ENCODE measurements at regions not wholly inside any gene's neighbourhood (a gene's known extent, or its start where the extent isn't known, plus 50 kb on each side); places are given as distances from the start of the nearest gene placed in this dataset.
"Not testable (repeated sequence)": the region's sequence is repeated elsewhere in the genome, so short reads cannot be mapped to it uniquely, and the experiment has no call there.

GRCh38 chr4:13977746-13978145, 350.2 kb upstream of the BOD1L1 start:
- no peak for DNase-seq (ENCODE audit: low read depth in 4 of 4, low spot score in 2 of 4)

DNA sequence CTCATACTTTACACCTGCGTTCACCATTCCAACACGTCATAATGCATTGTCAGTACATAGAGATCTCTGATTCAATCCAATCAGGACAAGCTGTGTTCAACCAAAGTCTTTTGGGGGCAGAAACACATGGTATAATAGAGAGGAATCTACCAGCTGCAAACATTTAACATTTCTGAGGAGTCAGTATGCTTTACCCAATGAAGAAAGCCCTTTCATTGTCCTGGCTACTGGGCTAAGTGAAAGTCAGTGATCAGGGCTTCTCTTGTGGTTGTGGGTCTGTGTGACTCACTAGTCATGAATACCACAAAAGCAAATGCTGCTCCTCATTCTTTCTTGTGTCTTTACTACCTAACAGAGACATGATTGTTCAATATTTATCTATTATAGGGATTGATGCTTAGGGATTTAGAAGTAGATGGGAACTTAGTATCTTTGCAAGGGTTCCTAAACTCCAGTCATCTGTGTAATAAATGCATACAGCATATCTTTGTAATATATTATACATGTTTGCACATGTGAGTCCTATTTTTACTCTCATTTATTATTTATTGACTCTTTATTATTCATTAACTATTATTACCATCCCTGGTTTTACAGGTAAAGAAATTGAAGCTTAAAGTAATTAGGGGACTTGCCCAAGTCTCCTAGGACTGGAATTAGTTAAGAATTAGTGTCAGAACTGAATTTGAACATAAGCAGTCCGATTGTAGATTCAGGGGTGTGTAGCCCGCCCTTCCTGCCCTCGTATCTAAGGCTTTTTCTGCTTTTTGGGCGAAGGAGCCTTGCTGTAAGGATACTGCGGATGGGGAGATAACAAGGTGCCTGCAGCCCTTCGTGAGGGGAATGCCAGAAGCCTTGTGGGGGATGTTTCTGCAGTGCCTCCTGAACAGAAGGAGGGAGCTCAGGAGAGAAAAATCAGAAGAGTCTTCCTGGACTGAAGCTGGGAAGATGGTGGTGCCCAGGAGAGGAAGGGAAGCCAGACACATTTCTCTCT, 353.1 kb upstream of the BOD1L1 start:
- no peak for DNase-seq (ENCODE audit: low read depth in 4 of 4, low spot score in 2 of 4)

- no peak for DNase-seq (ENCODE audit: low read depth in 4 of 4, low spot score in 2 of 4)
These were observed 354.0 kb upstream of the BOD1L1 start for GRCh38 chr4:13981499-13981898.

DNA sequence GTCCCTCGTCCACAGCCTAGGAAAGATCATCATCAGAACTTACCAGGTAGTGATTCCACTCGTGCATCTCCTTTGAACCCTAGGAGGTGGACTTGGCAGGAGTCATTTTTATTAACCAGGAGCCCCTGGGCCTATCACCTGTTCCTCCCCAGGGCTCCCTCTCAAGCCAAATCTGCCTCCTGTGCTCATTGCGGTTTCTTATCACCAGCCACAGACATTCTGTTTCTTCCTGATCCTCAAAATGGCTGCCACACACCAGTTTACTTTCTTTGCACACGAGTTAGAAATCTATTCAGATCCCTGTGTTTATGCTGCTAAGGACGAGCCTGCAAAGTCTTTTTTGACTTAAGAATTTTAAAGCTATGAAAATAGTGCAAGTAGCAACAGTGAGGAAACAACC, 354.5 kb upstream of the BOD1L1 start:
- DNase-seq (ENCODE audit: low read depth in 4 of 4, low spot score in 2 of 4): no peak

GRCh38 chr4:13983189-13983790, 355.8 kb upstream of the BOD1L1 start:
- DNase-seq (ENCODE audit: low read depth in 4 of 4, low spot score in 2 of 4): no peak

DNA sequence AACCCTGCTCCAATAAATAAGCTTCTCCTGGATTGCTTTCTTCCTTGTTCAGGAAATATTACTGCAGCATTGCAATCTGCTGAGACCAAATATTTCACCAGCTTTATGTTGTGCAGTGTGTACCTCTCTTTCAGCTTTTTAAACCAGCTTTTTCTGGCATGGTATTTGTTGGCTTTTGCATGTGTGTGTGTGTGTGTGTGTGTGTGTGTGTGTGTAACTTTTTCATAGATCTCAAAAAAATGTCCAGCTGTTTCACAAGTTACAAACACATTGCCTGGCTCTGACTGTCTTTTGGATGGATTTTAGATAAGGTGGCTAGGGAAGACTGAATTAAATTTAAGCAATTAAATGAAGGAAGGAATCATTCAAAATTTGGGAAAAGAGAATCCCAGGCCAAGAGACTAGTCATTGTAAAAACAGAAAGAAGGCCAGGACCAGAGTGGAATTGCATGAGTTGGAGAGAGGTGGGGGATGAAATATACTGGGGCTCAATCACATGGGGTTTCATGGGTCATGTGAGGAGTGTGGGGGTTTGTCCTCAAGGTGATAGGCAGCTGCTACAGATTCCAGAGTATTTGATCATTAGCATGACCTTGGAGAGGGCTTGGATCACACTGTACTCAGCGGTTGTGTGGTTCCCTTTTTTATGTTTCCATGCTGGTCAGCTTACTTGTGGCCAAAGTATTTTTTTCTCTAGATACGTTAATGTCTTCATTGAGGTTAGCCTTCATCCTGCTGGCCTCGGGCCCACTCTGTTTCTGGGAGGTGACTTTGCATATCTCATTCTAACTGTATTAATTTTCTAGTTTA, 357.7 kb upstream of the BOD1L1 start:
- no peak for DNase-seq (ENCODE audit: low read depth in 4 of 4, low spot score in 2 of 4)

GRCh38 chr4:13985837-13986236, 358.3 kb upstream of the BOD1L1 start:
- DNase-seq (ENCODE audit: low read depth in 4 of 4, low spot score in 2 of 4): no peak

DNA sequence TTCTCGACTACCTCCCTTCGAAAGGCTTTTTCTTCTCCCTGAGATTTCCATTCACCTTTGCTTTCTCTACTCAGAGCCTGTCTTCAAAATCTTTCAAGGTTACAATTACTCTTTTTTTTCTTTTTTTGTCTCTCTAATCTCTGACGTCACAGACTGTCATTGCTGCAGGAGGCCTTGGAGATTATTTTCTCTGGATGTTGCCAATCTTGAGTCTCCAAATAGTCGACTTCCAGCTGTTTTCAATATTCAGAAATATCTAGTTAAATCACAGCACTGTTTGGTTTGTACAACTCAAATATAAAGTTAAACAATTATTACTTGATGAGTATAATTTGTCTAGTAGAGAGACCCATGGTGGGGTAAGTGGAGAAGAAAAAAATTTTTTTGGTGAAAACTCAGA, 359.0 kb upstream of the BOD1L1 start:
- DNase-seq (ENCODE audit: low read depth in 4 of 4, low spot score in 2 of 4): no peak

GRCh38 chr4:13988353-13989305, 361.1 kb upstream of the BOD1L1 start:
- no peak for DNase-seq (ENCODE audit: low read depth in 4 of 4, low spot score in 2 of 4)

DNA sequence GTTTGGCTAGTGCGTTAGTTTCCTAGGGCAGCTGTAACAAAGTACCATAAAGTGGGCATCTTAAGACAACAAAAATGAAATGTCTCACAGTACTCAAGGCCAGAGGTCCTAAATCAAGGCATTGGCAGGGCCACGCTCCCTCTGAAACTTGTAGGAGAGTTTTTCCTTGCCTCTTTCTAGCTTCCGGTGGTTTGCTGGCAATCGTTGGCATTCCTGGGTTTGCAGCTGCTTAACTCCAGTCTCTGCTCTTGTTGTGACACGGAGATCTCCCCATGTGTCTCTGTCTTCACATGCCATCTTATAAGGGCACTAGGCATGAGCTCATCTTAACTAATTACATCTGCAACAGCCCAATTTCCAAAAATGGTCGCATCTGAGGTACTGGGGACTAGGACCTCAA, 362.0 kb upstream of the BOD1L1 start:
- DNase-seq (ENCODE audit: low read depth in 4 of 4, low spot score in 2 of 4): no peak

- peak in 1 of 4 donors; percentile 20 for DNase-seq (ENCODE audit: low read depth in 4 of 4, low spot score in 2 of 4)
These were observed 363.4 kb upstream of the BOD1L1 start for GRCh38 chr4:13990596-13991589.

GRCh38 chr4:13992041-13992440, 364.5 kb upstream of the BOD1L1 start:
- no peak for DNase-seq (ENCODE audit: low read depth in 4 of 4, low spot score in 2 of 4)

DNA sequence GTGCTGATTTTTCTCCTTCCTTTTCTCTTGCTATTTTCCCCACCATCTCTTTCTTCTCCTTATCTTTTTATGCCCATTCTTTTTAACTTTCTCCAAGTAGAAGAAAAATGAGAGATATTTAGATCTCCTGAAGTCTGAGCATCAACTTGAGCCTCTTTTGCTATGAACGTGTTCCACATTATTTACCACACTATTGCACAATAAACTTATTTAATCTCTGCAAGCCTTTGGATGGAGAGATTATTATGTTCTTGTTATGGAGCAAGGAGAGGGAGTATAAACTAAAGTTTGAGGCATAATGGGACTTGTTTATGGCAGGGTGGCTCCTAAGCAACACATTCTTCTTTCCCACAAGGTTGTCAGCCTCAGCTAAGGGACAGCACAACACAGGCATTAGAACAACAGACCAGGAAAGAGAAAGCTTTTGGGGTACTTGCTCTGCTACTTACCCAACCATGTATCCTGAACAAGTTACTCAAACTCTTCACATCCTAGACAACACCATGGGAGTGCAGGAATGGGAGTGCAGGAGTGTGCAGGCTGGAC, 365.5 kb upstream of the BOD1L1 start:
- DNase-seq (ENCODE audit: low read depth in 4 of 4, low spot score in 2 of 4): no peak

GRCh38 chr4:13994016-13994415, 366.5 kb upstream of the BOD1L1 start:
- DNase-seq (ENCODE audit: low read depth in 4 of 4, low spot score in 2 of 4): no peak

- no peak for DNase-seq (ENCODE audit: low read depth in 4 of 4, low spot score in 2 of 4)
These were observed 371.4 kb upstream of the BOD1L1 start for GRCh38 chr4:13998850-13999445.

GRCh38 chr4:14000091-14000814, 372.7 kb upstream of the BOD1L1 start:
- DNase-seq (ENCODE audit: low read depth in 4 of 4, low spot score in 2 of 4): no peak

DNA sequence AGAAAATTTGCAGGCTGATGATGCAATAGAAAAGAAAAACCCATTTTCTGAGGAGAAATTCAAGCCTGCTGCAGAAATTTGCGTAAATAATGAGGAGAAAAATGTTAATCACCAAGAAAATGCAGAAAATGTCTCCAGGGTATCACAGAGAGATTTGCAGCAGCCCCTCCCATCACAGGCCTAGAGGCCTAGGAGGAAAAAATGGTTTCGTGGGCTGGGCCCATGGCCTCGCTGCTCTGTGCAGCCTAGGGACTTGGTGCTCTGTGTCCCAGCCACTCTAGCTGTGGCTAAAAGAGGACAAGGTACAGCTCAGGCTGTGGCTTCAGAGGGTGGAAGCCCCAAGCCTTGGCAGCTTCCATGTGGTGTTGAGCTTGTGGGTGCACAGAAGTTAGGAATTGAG, 374.8 kb upstream of the BOD1L1 start:
- not testable (repeated sequence) for DNase-seq (ENCODE audit: low read depth in 4 of 4, low spot score in 2 of 4)

All from left renal cortex interstitium (tissue), 4 donors.